MM.1S (cell line): ENCODE measurements at regions not wholly inside any gene's neighbourhood (a gene's known extent, or its start where the extent isn't known, plus 50 kb on each side); places are given as distances from the start of the nearest gene placed in this dataset.

ENCODE experiments used
- DNase-seq: peaks from one replicate; pipeline ENCODE4 v3.0.0-alpha.2; 2015
- H2AFZ ChIP-seq: fragments of 300-600 bp; sonication (generic); 2 replicates; pipeline ENCODE4 v1.6.0; 2016; ENCODE audit warnings: antibody characterized with exemption, low read length
- H3F3A ChIP-seq: fragments of 300-600 bp; sonication (generic); 2 replicates; pipeline ENCODE4 v1.6.1; 2016; ENCODE audit warnings: mild to moderate bottlenecking, antibody characterized with exemption, low read length, moderate library complexity, mixed read lengths; ENCODE audit not compliant: insufficient read depth
- H3K27ac ChIP-seq: fragments of 300-600 bp; sonication (generic); 2 replicates; pipeline ENCODE4 v1.5.1; 2016; ENCODE audit warnings: mild to moderate bottlenecking, low read length
- H3K27me3 ChIP-seq: fragments of 300-600 bp; sonication (generic); replicated peaks from 2 replicates; pipeline ENCODE4 v1.6.0; 2016; ENCODE audit warnings: low read length; ENCODE audit not compliant: insufficient read depth
- H3K36me3 ChIP-seq: fragments of 300-600 bp; sonication (generic); replicated peaks from 2 replicates; pipeline ENCODE4 v1.6.1; 2016; ENCODE audit warnings: mild to moderate bottlenecking, low read length, mixed read lengths; ENCODE audit not compliant: insufficient read depth
- H3K4me1 ChIP-seq: fragments of 300-600 bp; sonication (generic); 2 replicates; pipeline ENCODE4 v1.6.1; 2016; ENCODE audit warnings: low read length, mixed read lengths
- H3K4me2 ChIP-seq: fragments of 300-600 bp; sonication (generic); 2 replicates; pipeline ENCODE4 v1.6.0; 2016; ENCODE audit warnings: low read depth, low read length
- H3K4me3 ChIP-seq: fragments of 300-600 bp; sonication (generic); 2 replicates; pipeline ENCODE4 v1.5.1; 2016; ENCODE audit warnings: low read length, mixed read lengths
- H3K79me2 ChIP-seq: fragments of 300-600 bp; sonication (generic); 2 replicates; pipeline ENCODE4 v1.6.1; 2016; ENCODE audit warnings: mixed run types, low read length, mixed read lengths
- H3K9ac ChIP-seq: fragments of 300-600 bp; sonication (generic); 2 replicates; pipeline ENCODE4 v1.6.1; 2016; ENCODE audit warnings: low read length, mixed read lengths
- H3K9me2 ChIP-seq: fragments of 300-600 bp; sonication (generic); replicated peaks from 2 replicates; pipeline ENCODE4 v1.6.1; 2016; ENCODE audit warnings: mild to moderate bottlenecking, low read length, mixed read lengths; ENCODE audit not compliant: insufficient read depth
- H3K9me3 ChIP-seq: fragments of 300-600 bp; sonication (generic); replicated peaks from 2 replicates; pipeline ENCODE4 v1.6.1; 2016; ENCODE audit warnings: mild to moderate bottlenecking, low read length, mixed read lengths; ENCODE audit not compliant: insufficient read depth
- H4K20me1 ChIP-seq: fragments of 300-600 bp; sonication (generic); 2 replicates; pipeline ENCODE4 v1.6.1; 2016; ENCODE audit warnings: mild to moderate bottlenecking, low read length, moderate library complexity, mixed read lengths; ENCODE audit not compliant: insufficient read depth
- CTCF ChIP-seq: fragments of 300-600 bp; sonication (generic); IDR thresholded peaks from 2 replicates; pipeline ENCODE4 v1.5.1; 2016; ENCODE audit warnings: antibody characterized with exemption, low read length, mixed read lengths
- EZH2 ChIP-seq: fragments of 300-600 bp; sonication (generic); optimal IDR thresholded peaks from 2 replicates; pipeline ENCODE3; 2017; ENCODE audit warnings: low read depth, mild to moderate bottlenecking, antibody characterized with exemption, low read length, mixed read lengths
- EZH2phosphoT487 ChIP-seq: fragments of 300-600 bp; sonication (generic); IDR thresholded peaks from 2 replicates; pipeline ENCODE4 v1.6.1; 2018; ENCODE audit warnings: antibody characterized with exemption, low read length

- H3K27ac ChIP-seq = no peak overlapping the region
- no peaks in the 10 kb centered on the region for H3K4me1 ChIP-seq
- TF ChIP-seq EZH2 = no peak
- no peak for TF ChIP-seq EZH2phosphoT487
- TF ChIP-seq CTCF = no peak
- H3K9me2 ChIP-seq = no peaks in the 10 kb centered on the region
- no peaks in the 10 kb centered on the region for H3F3A ChIP-seq
- H2AFZ ChIP-seq = no peak overlapping the region
- DNase-seq = no peak
- H4K20me1 ChIP-seq = no peaks in the 10 kb centered on the region
- peaks cover 72% of the 10 kb centered on the region for H3K27me3 ChIP-seq
- no peak overlapping the region for H3K4me2 ChIP-seq
- H3K9me3 ChIP-seq = no peaks in the 10 kb centered on the region
- no peaks in the 10 kb centered on the region for H3K79me2 ChIP-seq
- no peak overlapping the region for H3K9ac ChIP-seq
- no peak overlapping the region for H3K4me3 ChIP-seq
- no peaks in the 10 kb centered on the region for H3K36me3 ChIP-seq
Observed at GRCh38 chr16:85225257-85225656, 113.0 kb upstream of the CIBAR2 start.

- Histone ChIP-seq H4K20me1 (no peaks in the 10 kb centered on the region), H3K79me2 (no peaks in the 10 kb centered on the region), H3K4me3 (no peak overlapping the region), H3K36me3 (no peaks in the 10 kb centered on the region), H3K9ac (no peak overlapping the region), H3K27me3 (peaks cover 72% of the 10 kb centered on the region), H3K27ac (no peak overlapping the region), H3K4me1 (no peaks in the 10 kb centered on the region), H3K4me2 (no peak overlapping the region), H3F3A (no peaks in the 10 kb centered on the region), H3K9me2 (no peaks in the 10 kb centered on the region), H2AFZ (no peak overlapping the region), H3K9me3 (no peaks in the 10 kb centered on the region)
- no peak for DNase-seq
- TF ChIP-seq EZH2phosphoT487 (no peak), EZH2 (no peak), CTCF (no peak)
Observed at GRCh38 chr16:85225721-85226120, 113.4 kb upstream of the CIBAR2 start.

GRCh38 chr16:85227084-85227945 lies 115.0 kb upstream of the CIBAR2 start:
- Histone ChIP-seq H3K9me2 (no peaks in the 10 kb centered on the region), H3K27me3 (peaks cover 60% of the 10 kb centered on the region), H3K27ac (no peak overlapping the region), H3K36me3 (no peaks in the 10 kb centered on the region), H3K79me2 (no peaks in the 10 kb centered on the region), H3K9me3 (no peaks in the 10 kb centered on the region), H3K4me3 (no peak overlapping the region), H3K4me1 (no peaks in the 10 kb centered on the region), H3K9ac (no peak overlapping the region), H4K20me1 (no peaks in the 10 kb centered on the region), H3F3A (no peaks in the 10 kb centered on the region), H3K4me2 (no peak overlapping the region), H2AFZ (no peak overlapping the region)
- TF ChIP-seq EZH2 (no peak), EZH2phosphoT487 (no peak), CTCF (no peak)
- no peak for DNase-seq
